Fibroblast of lung (primary cell): ENCODE measurements at regions not wholly inside any gene's neighbourhood (a gene's known extent, or its start where the extent isn't known, plus 50 kb on each side); places are given as distances from the start of the nearest gene placed in this dataset.

Source experiments
- EZH2 ChIP-seq: IDR thresholded peaks from 2 replicates; pipeline ENCODE4 v1.5.1; 2012; ENCODE audit warnings: low read length, control low read depth, mild to moderate bottlenecking; ENCODE audit errors: missing control alignments
- TF ChIP-seq, protein P1 (sequence below), 2 donors: IDR thresholded peaks in 1 of 2; conservative IDR thresholded peaks in 1 of 2; 1 replicate in 1 of 2; 2 replicates in 1 of 2; pipeline ENCODE4 v1.5.1; 2011 to 2012; ENCODE audit warnings: low read length in 2 of 2, control low read depth in 1 of 2, inconsistent platforms in 1 of 2, low read depth in 1 of 2, mild to moderate bottlenecking in 1 of 2

DNA sequence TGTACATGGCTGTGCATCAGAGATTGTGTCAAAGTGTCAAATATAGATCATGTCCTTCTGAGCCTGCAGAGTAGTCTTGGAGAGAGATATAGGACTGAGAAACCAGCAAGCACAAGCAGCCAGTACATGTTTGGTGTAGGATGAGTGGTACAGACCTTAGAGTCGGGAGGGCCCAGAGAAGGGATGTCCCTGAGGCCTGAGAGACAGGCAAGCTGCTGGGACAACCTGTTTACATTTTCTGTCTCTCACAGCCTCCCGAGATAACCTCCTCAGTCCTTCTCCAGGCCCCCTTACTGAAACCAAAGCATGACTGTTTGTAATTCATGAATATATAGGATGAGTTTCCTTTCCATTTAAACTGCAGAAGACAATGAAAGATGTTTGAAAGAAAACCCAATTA, 182.4 kb upstream of the STT3B start:
- TF ChIP-seq, protein P1, sequence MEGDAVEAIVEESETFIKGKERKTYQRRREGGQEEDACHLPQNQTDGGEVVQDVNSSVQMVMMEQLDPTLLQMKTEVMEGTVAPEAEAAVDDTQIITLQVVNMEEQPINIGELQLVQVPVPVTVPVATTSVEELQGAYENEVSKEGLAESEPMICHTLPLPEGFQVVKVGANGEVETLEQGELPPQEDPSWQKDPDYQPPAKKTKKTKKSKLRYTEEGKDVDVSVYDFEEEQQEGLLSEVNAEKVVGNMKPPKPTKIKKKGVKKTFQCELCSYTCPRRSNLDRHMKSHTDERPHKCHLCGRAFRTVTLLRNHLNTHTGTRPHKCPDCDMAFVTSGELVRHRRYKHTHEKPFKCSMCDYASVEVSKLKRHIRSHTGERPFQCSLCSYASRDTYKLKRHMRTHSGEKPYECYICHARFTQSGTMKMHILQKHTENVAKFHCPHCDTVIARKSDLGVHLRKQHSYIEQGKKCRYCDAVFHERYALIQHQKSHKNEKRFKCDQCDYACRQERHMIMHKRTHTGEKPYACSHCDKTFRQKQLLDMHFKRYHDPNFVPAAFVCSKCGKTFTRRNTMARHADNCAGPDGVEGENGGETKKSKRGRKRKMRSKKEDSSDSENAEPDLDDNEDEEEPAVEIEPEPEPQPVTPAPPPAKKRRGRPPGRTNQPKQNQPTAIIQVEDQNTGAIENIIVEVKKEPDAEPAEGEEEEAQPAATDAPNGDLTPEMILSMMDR (conservative IDR thresholded peaks at IDR 0.05 in 1 of 2, IDR thresholded peaks at IDR 0.05 in 1 of 2; ENCODE audit: low read depth in 1 of 2, low read length in 2 of 2) = no peak
- no peak for TF ChIP-seq EZH2
